GM23338 (cell line): ENCODE measurements at regions not wholly inside any gene's neighbourhood (a gene's known extent, or its start where the extent isn't known, plus 50 kb on each side); places are given as distances from the start of the nearest gene placed in this dataset.

Experiments
- ATAC-seq: fragments of 200-7000 bp; cut with Tn5 transposase; 3 replicates; pipeline ENCODE4 v1.9.1; 2020
- DNase-seq: peaks from one replicate; pipeline ENCODE4 v3.0.0-alpha.2; 2015; ENCODE audit warnings: low spot score
- H2AFZ ChIP-seq: fragments of 200-600 bp; sonication (generic); 2 replicates; pipeline ENCODE4 v1.8.0; 2016; ENCODE audit warnings: antibody characterized with exemption, mild to moderate bottlenecking, moderate library complexity
- H3F3A ChIP-seq: fragments of 200-600 bp; sonication (generic); replicated peaks from 2 replicates; pipeline ENCODE4 v1.8.0; 2017; ENCODE audit warnings: antibody characterized with exemption, mixed run types, low read depth
- H3K27ac ChIP-seq: fragments of 200-600 bp; sonication (generic); 2 replicates; pipeline ENCODE4 v1.6.1; 2016; ENCODE audit warnings: low read depth
- H3K27me3 ChIP-seq: fragments of 200-600 bp; sonication (generic); 2 replicates; pipeline ENCODE4 v1.8.0; 2016; ENCODE audit warnings: mild to moderate bottlenecking, mixed run types, moderate library complexity; ENCODE audit not compliant: insufficient read depth
- H3K36me3 ChIP-seq: fragments of 200-600 bp; sonication (generic); 2 replicates; pipeline ENCODE4 v1.8.0; 2016; ENCODE audit warnings: mild to moderate bottlenecking; ENCODE audit not compliant: insufficient read depth
- H3K4me1 ChIP-seq: fragments of 200-600 bp; sonication (generic); 2 replicates; pipeline ENCODE4 v1.8.0; 2016; ENCODE audit warnings: mild to moderate bottlenecking, moderate library complexity; ENCODE audit not compliant: insufficient read depth
- H3K4me2 ChIP-seq: fragments of 200-600 bp; sonication (generic); 2 replicates; pipeline ENCODE4 v1.7.1; 2017; ENCODE audit warnings: mixed run types
- H3K4me3 ChIP-seq: fragments of 200-600 bp; sonication (generic); 2 replicates; pipeline ENCODE4 v1.6.1; 2016; ENCODE audit warnings: mixed run types
- H3K79me2 ChIP-seq: fragments of 200-600 bp; sonication (generic); replicated peaks from 2 replicates; pipeline ENCODE4 v1.8.0; 2017; ENCODE audit warnings: mild to moderate bottlenecking; ENCODE audit not compliant: insufficient read depth
- H3K9me2 ChIP-seq: fragments of 200-600 bp; sonication (generic); 2 replicates; pipeline ENCODE4 v1.8.0; 2017; ENCODE audit not compliant: insufficient read depth
- H4K20me1 ChIP-seq: fragments of 200-600 bp; sonication (generic); replicated peaks from 2 replicates; pipeline ENCODE4 v1.8.0; 2017; ENCODE audit warnings: mild to moderate bottlenecking; ENCODE audit not compliant: insufficient read depth
- H3K27ac Mint-ChIP-seq: 2 replicates; pipeline ENCODE4 v1.8.0; 2020; ENCODE audit warnings: inconsistent platforms, mild to moderate bottlenecking, moderate library complexity, mixed read lengths
- H3K27me3 Mint-ChIP-seq: 3 replicates; pipeline ENCODE4 v1.8.0; 2022; ENCODE audit warnings: low read depth, mild to moderate bottlenecking, moderate library complexity, mixed read lengths, inconsistent platforms; ENCODE audit not compliant: insufficient read depth, poor library complexity
- H3K36me3 Mint-ChIP-seq: 3 replicates; pipeline ENCODE4 v1.8.0; 2021; ENCODE audit warnings: low read depth, mild to moderate bottlenecking, inconsistent platforms, moderate library complexity, mixed read lengths
- H3K4me1 Mint-ChIP-seq: 3 replicates; pipeline ENCODE4 v1.8.0; 2020; ENCODE audit warnings: mild to moderate bottlenecking, inconsistent platforms, mixed read lengths
- H3K4me3 Mint-ChIP-seq: 3 replicates; pipeline ENCODE4 v1.8.0; 2021; ENCODE audit warnings: moderate library complexity, mild to moderate bottlenecking, inconsistent platforms, mixed read lengths
- H3K9me3 Mint-ChIP-seq: 3 replicates; pipeline ENCODE4 v1.8.0; 2020; ENCODE audit warnings: moderate library complexity, mild to moderate bottlenecking, inconsistent platforms, mixed read lengths
- CREB1 ChIP-seq: fragments of 250-450 bp; sonication (Bioruptor Pico); IDR thresholded peaks from 2 replicates; pipeline ENCODE4 v1.5.0; 2020; ENCODE audit warnings: low read depth, mild to moderate bottlenecking, moderate library complexity
- EZH2 ChIP-seq: fragments of 200-600 bp; sonication (generic); IDR thresholded peaks from one replicate; pipeline ENCODE4 v1.8.0; 2017; ENCODE audit warnings: antibody characterized with exemption, mild to moderate bottlenecking, low read depth; ENCODE audit not compliant: unreplicated experiment
- EZH2phosphoT487 ChIP-seq: fragments of 200-600 bp; sonication (generic); IDR thresholded peaks from one replicate; pipeline ENCODE4 v1.8.1; 2018; ENCODE audit warnings: antibody characterized with exemption; ENCODE audit not compliant: unreplicated experiment
- POLR2AphosphoS5 ChIP-seq: IDR thresholded peaks from 2 replicates; pipeline ENCODE4 v1.6.1; 2016; ENCODE audit warnings: antibody characterized with exemption, low read depth
- STAT1 ChIP-seq: IDR thresholded peaks from one replicate; pipeline ENCODE4 v1.6.1; 2016; ENCODE audit warnings: antibody characterized with exemption; ENCODE audit not compliant: unreplicated experiment
- ZNF114 ChIP-seq: fragments of 250-450 bp; sonication (Bioruptor Pico); IDR thresholded peaks from 2 replicates; pipeline ENCODE4 v1.5.0; 2020; ENCODE audit warnings: mild to moderate bottlenecking, moderate library complexity
- TF ChIP-seq, protein P1 (sequence below): IDR thresholded peaks from one replicate; pipeline ENCODE4 v1.6.1; 2018; ENCODE audit warnings: antibody characterized with exemption; ENCODE audit not compliant: unreplicated experiment
- TF ChIP-seq, protein P2 (sequence below): fragments of 250-450 bp; sonication (Bioruptor Pico); IDR thresholded peaks from 2 replicates; pipeline ENCODE4 v1.5.0; 2020; ENCODE audit warnings: mild to moderate bottlenecking, moderate library complexity
- TF ChIP-seq, protein P3 (sequence below), 2 experiments: fragments of 200-600 bp in 1 of 2; sonication (generic) in 1 of 2; conservative IDR thresholded peaks; 2 replicates each; pipeline versions ENCODE4 v1.5.1 to v1.6.1; 2016 to 2017; ENCODE audit warnings: antibody characterized with exemption in 2 of 2, low read depth in 2 of 2, mild to moderate bottlenecking in 2 of 2, moderate library complexity in 1 of 2

DNA sequence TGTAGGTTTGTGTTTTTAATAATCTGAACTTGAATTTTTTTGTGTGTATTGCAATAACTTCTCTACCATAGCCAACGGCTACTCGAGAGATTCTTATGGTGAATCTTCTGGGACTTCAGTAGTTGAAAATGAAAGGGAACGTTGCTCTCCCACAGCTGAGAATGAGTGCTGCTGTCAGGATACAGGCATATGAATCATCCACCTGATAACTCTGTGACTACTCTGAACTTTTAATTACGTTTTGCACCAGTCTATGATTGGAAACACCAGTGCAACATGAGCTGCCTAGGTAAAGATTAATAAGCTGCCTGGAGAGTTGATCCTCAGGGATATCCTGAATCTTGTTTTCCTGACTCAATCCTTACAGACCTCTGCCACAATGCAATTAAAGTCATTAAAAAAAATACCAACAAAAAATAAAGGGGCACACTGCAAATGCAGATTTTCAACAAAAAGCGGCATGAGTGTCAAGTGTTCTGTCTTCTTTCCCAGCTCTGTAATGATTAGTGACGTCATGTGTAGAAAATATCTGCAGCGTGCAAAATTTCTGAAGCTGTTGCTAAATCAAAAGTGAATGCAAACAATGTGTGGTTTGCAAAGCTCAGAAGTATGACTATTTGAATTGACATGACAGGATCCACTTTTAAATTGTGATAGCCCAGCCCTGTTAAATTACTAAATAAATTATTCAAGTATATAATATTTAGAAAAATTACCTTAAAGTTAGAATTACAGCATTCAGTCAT lies 432.2 kb downstream of the HTR1B start:
- Histone ChIP-seq H3F3A (no peaks in the 10 kb centered on the region), H2AFZ (no peak overlapping the region), H3K9me2 (no peaks in the 10 kb centered on the region; the same call in 1 of the 2 replicates), H3K27me3 (no peaks in the 10 kb centered on the region), H3K4me3 (no peak overlapping the region), H4K20me1 (no peaks in the 10 kb centered on the region), H3K27ac (no peak overlapping the region), H3K4me1 (no peaks in the 10 kb centered on the region), H3K36me3 (no peaks in the 10 kb centered on the region), H3K79me2 (no peaks in the 10 kb centered on the region), H3K4me2 (no peak overlapping the region)
- H3K4me1 Mint-ChIP-seq, result peaks cover 12% of the 10 kb centered on the region; the same call in 2 of the 3 replicates
- no peak overlapping the region for H3K4me3 Mint-ChIP-seq
- ATAC-seq (no peak), DNase-seq (no peak)
- TF ChIP-seq, protein P1, sequence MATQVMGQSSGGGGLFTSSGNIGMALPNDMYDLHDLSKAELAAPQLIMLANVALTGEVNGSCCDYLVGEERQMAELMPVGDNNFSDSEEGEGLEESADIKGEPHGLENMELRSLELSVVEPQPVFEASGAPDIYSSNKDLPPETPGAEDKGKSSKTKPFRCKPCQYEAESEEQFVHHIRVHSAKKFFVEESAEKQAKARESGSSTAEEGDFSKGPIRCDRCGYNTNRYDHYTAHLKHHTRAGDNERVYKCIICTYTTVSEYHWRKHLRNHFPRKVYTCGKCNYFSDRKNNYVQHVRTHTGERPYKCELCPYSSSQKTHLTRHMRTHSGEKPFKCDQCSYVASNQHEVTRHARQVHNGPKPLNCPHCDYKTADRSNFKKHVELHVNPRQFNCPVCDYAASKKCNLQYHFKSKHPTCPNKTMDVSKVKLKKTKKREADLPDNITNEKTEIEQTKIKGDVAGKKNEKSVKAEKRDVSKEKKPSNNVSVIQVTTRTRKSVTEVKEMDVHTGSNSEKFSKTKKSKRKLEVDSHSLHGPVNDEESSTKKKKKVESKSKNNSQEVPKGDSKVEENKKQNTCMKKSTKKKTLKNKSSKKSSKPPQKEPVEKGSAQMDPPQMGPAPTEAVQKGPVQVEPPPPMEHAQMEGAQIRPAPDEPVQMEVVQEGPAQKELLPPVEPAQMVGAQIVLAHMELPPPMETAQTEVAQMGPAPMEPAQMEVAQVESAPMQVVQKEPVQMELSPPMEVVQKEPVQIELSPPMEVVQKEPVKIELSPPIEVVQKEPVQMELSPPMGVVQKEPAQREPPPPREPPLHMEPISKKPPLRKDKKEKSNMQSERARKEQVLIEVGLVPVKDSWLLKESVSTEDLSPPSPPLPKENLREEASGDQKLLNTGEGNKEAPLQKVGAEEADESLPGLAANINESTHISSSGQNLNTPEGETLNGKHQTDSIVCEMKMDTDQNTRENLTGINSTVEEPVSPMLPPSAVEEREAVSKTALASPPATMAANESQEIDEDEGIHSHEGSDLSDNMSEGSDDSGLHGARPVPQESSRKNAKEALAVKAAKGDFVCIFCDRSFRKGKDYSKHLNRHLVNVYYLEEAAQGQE, result no peak
- no peaks in the 10 kb centered on the region for H3K27me3 Mint-ChIP-seq
- H3K9me3 Mint-ChIP-seq, result no peaks in the 10 kb centered on the region; the same call in 2 of the 3 replicates
- H3K36me3 Mint-ChIP-seq, result no peaks in the 10 kb centered on the region
- no peak overlapping the region for H3K27ac Mint-ChIP-seq

DNA sequence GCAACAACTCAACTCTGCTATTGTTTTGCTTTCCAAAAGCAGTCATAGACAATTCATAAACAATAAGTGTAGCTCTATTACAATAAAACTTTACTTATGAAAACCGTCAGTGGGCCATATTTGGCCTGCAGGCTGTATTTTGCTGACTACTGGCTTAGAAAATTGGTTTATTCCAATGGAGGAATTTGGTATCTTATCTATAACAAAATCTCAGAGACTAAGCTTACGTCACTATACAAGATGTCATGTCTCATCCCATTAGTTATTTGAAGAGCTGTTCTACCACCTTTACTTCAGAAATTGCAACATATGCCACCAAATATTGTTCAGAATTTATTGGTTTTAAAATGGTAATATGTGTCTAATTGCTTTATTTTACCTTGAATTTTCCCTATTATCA lies 436.9 kb downstream of the HTR1B start:
- Histone ChIP-seq H3K4me3 (no peak overlapping the region), H4K20me1 (no peaks in the 10 kb centered on the region), H3K4me2 (no peak overlapping the region), H3K9me2 (no peaks in the 10 kb centered on the region; the same call in 1 of the 2 replicates), H3K27me3 (no peaks in the 10 kb centered on the region), H3K27ac (no peak overlapping the region), H3F3A (no peaks in the 10 kb centered on the region), H3K79me2 (no peaks in the 10 kb centered on the region), H3K36me3 (no peaks in the 10 kb centered on the region), H2AFZ (no peak overlapping the region), H3K4me1 (no peaks in the 10 kb centered on the region)
- Mint-ChIP-seq H3K36me3 (no peaks in the 10 kb centered on the region), H3K27me3 (no peaks in the 10 kb centered on the region), H3K4me3 (no peak overlapping the region), H3K27ac (no peak overlapping the region), H3K4me1 (no peaks in the 10 kb centered on the region), H3K9me3 (no peaks in the 10 kb centered on the region)
- DNase-seq (no peak), ATAC-seq (no peak)
- TF ChIP-seq ZNF114 (CRISPR knock-in tag) (no peak), CREB1 (CRISPR knock-in tag) (no peak), EZH2 (no peak), STAT1 (no peak), EZH2phosphoT487 (no peak), POLR2AphosphoS5 (no peak)
- TF ChIP-seq, protein P2, sequence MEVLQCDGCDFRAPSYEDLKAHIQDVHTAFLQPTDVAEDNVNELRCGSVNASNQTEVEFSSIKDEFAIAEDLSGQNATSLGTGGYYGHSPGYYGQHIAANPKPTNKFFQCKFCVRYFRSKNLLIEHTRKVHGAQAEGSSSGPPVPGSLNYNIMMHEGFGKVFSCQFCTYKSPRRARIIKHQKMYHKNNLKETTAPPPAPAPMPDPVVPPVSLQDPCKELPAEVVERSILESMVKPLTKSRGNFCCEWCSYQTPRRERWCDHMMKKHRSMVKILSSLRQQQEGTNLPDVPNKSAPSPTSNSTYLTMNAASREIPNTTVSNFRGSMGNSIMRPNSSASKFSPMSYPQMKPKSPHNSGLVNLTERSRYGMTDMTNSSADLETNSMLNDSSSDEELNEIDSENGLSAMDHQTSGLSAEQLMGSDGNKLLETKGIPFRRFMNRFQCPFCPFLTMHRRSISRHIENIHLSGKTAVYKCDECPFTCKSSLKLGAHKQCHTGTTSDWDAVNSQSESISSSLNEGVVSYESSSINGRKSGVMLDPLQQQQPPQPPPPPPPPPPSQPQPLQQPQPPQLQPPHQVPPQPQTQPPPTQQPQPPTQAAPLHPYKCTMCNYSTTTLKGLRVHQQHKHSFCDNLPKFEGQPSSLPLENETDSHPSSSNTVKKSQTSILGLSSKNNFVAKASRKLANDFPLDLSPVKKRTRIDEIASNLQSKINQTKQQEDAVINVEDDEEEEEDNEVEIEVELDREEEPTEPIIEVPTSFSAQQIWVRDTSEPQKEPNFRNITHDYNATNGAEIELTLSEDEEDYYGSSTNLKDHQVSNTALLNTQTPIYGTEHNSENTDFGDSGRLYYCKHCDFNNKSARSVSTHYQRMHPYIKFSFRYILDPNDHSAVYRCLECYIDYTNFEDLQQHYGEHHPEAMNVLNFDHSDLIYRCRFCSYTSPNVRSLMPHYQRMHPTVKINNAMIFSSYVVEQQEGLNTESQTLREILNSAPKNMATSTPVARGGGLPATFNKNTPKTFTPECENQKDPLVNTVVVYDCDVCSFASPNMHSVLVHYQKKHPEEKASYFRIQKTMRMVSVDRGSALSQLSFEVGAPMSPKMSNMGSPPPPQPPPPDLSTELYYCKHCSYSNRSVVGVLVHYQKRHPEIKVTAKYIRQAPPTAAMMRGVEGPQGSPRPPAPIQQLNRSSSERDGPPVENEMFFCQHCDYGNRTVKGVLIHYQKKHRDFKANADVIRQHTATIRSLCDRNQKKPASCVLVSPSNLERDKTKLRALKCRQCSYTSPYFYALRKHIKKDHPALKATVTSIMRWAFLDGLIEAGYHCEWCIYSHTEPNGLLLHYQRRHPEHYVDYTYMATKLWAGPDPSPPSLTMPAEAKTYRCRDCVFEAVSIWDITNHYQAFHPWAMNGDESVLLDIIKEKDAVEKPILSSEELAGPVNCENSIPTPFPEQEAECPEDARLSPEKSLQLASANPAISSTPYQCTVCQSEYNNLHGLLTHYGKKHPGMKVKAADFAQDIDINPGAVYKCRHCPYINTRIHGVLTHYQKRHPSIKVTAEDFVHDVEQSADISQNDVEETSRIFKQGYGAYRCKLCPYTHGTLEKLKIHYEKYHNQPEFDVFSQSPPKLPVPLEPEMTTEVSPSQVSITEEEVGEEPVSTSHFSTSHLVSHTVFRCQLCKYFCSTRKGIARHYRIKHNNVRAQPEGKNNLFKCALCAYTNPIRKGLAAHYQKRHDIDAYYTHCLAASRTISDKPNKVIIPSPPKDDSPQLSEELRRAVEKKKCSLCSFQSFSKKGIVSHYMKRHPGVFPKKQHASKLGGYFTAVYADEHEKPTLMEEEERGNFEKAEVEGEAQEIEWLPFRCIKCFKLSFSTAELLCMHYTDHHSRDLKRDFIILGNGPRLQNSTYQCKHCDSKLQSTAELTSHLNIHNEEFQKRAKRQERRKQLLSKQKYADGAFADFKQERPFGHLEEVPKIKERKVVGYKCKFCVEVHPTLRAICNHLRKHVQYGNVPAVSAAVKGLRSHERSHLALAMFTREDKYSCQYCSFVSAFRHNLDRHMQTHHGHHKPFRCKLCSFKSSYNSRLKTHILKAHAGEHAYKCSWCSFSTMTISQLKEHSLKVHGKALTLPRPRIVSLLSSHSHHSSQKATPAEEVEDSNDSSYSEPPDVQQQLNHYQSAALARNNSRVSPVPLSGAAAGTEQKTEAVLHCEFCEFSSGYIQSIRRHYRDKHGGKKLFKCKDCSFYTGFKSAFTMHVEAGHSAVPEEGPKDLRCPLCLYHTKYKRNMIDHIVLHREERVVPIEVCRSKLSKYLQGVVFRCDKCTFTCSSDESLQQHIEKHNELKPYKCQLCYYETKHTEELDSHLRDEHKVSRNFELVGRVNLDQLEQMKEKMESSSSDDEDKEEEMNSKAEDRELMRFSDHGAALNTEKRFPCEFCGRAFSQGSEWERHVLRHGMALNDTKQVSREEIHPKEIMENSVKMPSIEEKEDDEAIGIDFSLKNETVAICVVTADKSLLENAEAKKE (CRISPR knock-in tag), result no peak
- TF ChIP-seq, protein P3, sequence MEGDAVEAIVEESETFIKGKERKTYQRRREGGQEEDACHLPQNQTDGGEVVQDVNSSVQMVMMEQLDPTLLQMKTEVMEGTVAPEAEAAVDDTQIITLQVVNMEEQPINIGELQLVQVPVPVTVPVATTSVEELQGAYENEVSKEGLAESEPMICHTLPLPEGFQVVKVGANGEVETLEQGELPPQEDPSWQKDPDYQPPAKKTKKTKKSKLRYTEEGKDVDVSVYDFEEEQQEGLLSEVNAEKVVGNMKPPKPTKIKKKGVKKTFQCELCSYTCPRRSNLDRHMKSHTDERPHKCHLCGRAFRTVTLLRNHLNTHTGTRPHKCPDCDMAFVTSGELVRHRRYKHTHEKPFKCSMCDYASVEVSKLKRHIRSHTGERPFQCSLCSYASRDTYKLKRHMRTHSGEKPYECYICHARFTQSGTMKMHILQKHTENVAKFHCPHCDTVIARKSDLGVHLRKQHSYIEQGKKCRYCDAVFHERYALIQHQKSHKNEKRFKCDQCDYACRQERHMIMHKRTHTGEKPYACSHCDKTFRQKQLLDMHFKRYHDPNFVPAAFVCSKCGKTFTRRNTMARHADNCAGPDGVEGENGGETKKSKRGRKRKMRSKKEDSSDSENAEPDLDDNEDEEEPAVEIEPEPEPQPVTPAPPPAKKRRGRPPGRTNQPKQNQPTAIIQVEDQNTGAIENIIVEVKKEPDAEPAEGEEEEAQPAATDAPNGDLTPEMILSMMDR (conservative IDR thresholded peaks at IDR 0.05; ENCODE audit: low read depth in 2 of 2), result no peak
